AG04450 (cell line): ENCODE measurements at regions not wholly inside any gene's neighbourhood (a gene's known extent, or its start where the extent isn't known, plus 50 kb on each side); places are given as distances from the start of the nearest gene placed in this dataset.

Source experiments
- CTCF ChIA-PET: fragments of 300-600, 350-600 bp; formaldehyde crosslinking; extraction: SDS; loops from one replicate; lab custom pipeline; 2022; ENCODE audit warnings: antibody characterized with exemption, inconsistent platforms; lab: Charles Lee
- POLR2A ChIA-PET: fragments of 350-600 bp; formaldehyde crosslinking; extraction: SDS; loops from one replicate; lab custom pipeline; 2021; ENCODE audit warnings: antibody characterized with exemption, inconsistent platforms; lab: Yijun Ruan, JAX
- DNase-seq: peaks from one replicate; pipeline ENCODE4 v3.0.0-alpha.2; 2011; ENCODE audit warnings: low read depth, low spot score
- H3K27ac ChIP-seq: one replicate; pipeline ENCODE4 v1.5.1; 2012; ENCODE audit warnings: low read depth, low read length, control low read depth
- H3K27me3 ChIP-seq: one replicate; pipeline ENCODE4 v1.6.0; 2012; ENCODE audit warnings: low read length; ENCODE audit not compliant: control insufficient read depth, insufficient read depth
- H3K4me3 ChIP-seq: 2 replicates; pipeline ENCODE4 v1.5.1; 2011; ENCODE audit warnings: mild to moderate bottlenecking, low read depth, low read length, control low read depth
- H3K9me3 ChIP-seq: 2 replicates; pipeline ENCODE4 v1.5.1; 2012; ENCODE audit warnings: low read length; ENCODE audit not compliant: control insufficient read depth, insufficient read depth
- CTCF ChIP-seq: IDR thresholded peaks from 2 replicates; pipeline ENCODE4 v1.5.1; 2011; ENCODE audit warnings: low read depth, low read length, control low read depth, inconsistent platforms

- TF ChIP-seq CTCF, result no peak
- peaks cover 11% of the 10 kb centered on the region for H3K9me3 ChIP-seq
- ChIA-PET POLR2A (no interaction called here), CTCF (no interaction called here)
- no peak overlapping the region for H3K27ac ChIP-seq
- no peak for DNase-seq
- no peaks in the 10 kb centered on the region for H3K27me3 ChIP-seq
- H3K4me3 ChIP-seq, result no peak overlapping the region
Observed at GRCh38 chr4:45294464-45294863, 568.1 kb upstream of the GNPDA2 start.

- no peak for DNase-seq
- H3K9me3 ChIP-seq, result peaks cover 10% of the 10 kb centered on the region
- no peak for TF ChIP-seq CTCF
- POLR2A ChIA-PET, result no interaction called here
- H3K27ac ChIP-seq, result no peak overlapping the region
- H3K4me3 ChIP-seq, result no peak overlapping the region
- H3K27me3 ChIP-seq, result no peaks in the 10 kb centered on the region
- CTCF ChIA-PET, result no interaction called here
Observed at GRCh38 chr4:45293335-45293734, 567.0 kb upstream of the GNPDA2 start.

- Histone ChIP-seq H3K27ac (no peak overlapping the region), H3K9me3 (peaks cover 10% of the 10 kb centered on the region), H3K27me3 (no peaks in the 10 kb centered on the region), H3K4me3 (no peak overlapping the region)
- CTCF ChIA-PET, result no interaction called here
- POLR2A ChIA-PET, result no interaction called here
- TF ChIP-seq CTCF, result no peak
- no peak for DNase-seq
Observed at GRCh38 chr4:45292844-45293243, 566.5 kb upstream of the GNPDA2 start.

- H3K9me3 ChIP-seq, result peaks cover 17% of the 10 kb centered on the region
- ChIA-PET POLR2A (no interaction called here), CTCF (no interaction called here)
- no peak for DNase-seq
- no peaks in the 10 kb centered on the region for H3K27me3 ChIP-seq
- no peak overlapping the region for H3K27ac ChIP-seq
- no peak for TF ChIP-seq CTCF
- no peak overlapping the region for H3K4me3 ChIP-seq
Observed at GRCh38 chr4:45284400-45285085, 558.2 kb upstream of the GNPDA2 start.

- CTCF ChIA-PET, result no interaction called here
- POLR2A ChIA-PET, result no interaction called here
Observed at GRCh38 chr4:45283352-45283751, 557.0 kb upstream of the GNPDA2 start.

More at GRCh38 chr4:45283352-45283751, 557.0 kb upstream of the GNPDA2 start:
- no peak for DNase-seq
- Histone ChIP-seq H3K27me3 (no peaks in the 10 kb centered on the region), H3K9me3 (peaks cover 17% of the 10 kb centered on the region), H3K27ac (no peak overlapping the region), H3K4me3 (no peak overlapping the region)
- TF ChIP-seq CTCF, result no peak
